PC-3 (cell line): ENCODE measurements at regions not wholly inside any gene's neighbourhood (a gene's known extent, or its start where the extent isn't known, plus 50 kb on each side); places are given as distances from the start of the nearest gene placed in this dataset.

Experiments
- ATAC-seq: fragments of 200-7000 bp; cut with Tn5 transposase; 2 replicates; pipeline ENCODE4 v1.9.1; 2020; ENCODE audit warnings: mild to moderate bottlenecking, moderate library complexity
- BruUV-seq: library from RNA; stranded (reverse); fragments of 400-500 nt; replicated peaks from 2 replicates; lab custom pipeline; 2021; lab: Mats Ljungman, UMichigan
- CTCF ChIA-PET: fragments of 300-600 bp; sonication (Branson Sonifier 250); formaldehyde crosslinking; loops from one replicate; lab custom pipeline; 2022; ENCODE audit warnings: antibody characterized with exemption; lab: Charles Lee
- POLR2A ChIA-PET: fragments of 300-600 bp; sonication (Branson Sonifier 250); formaldehyde crosslinking; loops from one replicate; lab custom pipeline; 2022; ENCODE audit warnings: antibody characterized with exemption; ENCODE audit not compliant: unreplicated experiment; lab: Charles Lee
- DNase-seq: peaks from one replicate; pipeline ENCODE4 v3.0.0-alpha.2; 2015
- H2AFZ ChIP-seq: fragments of 300-600 bp; sonication (generic); 2 replicates; pipeline ENCODE4 v1.6.0; 2016; ENCODE audit warnings: antibody characterized with exemption, low read length
- H3F3A ChIP-seq: fragments of 300-600 bp; sonication (generic); one replicate; pipeline ENCODE4 v1.6.0; 2017; ENCODE audit warnings: antibody characterized with exemption, low read length, control low read depth, mild to moderate bottlenecking; ENCODE audit not compliant: unreplicated experiment
- H3K27ac ChIP-seq: fragments of 300-600 bp; sonication (generic); 2 replicates; pipeline ENCODE4 v1.5.1; 2016; ENCODE audit warnings: mild to moderate bottlenecking, low read length
- H3K27me3 ChIP-seq: fragments of 300-600 bp; sonication (generic); 2 replicates; pipeline ENCODE4 v1.6.1; 2016; ENCODE audit warnings: low read length, mixed read lengths
- H3K36me3 ChIP-seq: fragments of 300-600 bp; sonication (generic); 2 replicates; pipeline ENCODE4 v1.6.1; 2016; ENCODE audit warnings: low read depth, mixed run types, low read length, mixed read lengths
- H3K4me1 ChIP-seq: fragments of 300-600 bp; sonication (generic); 2 replicates; pipeline ENCODE4 v1.5.1; 2016; ENCODE audit warnings: low read length; ENCODE audit not compliant: insufficient read depth
- H3K4me2 ChIP-seq: fragments of 300-600 bp; sonication (generic); 2 replicates; pipeline ENCODE4 v1.6.0; 2016; ENCODE audit warnings: low read length
- H3K4me3 ChIP-seq: fragments of 300-600 bp; sonication (generic); 2 replicates; pipeline ENCODE4 v1.5.1; 2016; ENCODE audit warnings: mild to moderate bottlenecking, low read length, mixed read lengths
- H3K79me2 ChIP-seq: fragments of 300-600 bp; sonication (generic); 2 replicates; pipeline ENCODE4 v1.6.1; 2017; ENCODE audit warnings: low read length, mixed read lengths
- H3K9ac ChIP-seq: fragments of 300-600 bp; sonication (generic); 2 replicates; pipeline ENCODE4 v1.6.0; 2016; ENCODE audit warnings: mild to moderate bottlenecking, low read length
- H3K9me2 ChIP-seq: fragments of 300-600 bp; sonication (generic); replicated peaks from 2 replicates; pipeline ENCODE4 v1.6.1; 2016; ENCODE audit warnings: mixed run types, low read length, mixed read lengths
- H3K9me3 ChIP-seq: fragments of 300-600 bp; sonication (generic); 2 replicates; pipeline ENCODE4 v1.6.1; 2016; ENCODE audit warnings: low read length, mixed read lengths
- H4K20me1 ChIP-seq: fragments of 300-600 bp; sonication (generic); 2 replicates; pipeline ENCODE4 v1.6.1; 2016; ENCODE audit warnings: low read length, mixed read lengths
- CTCF ChIP-seq: fragments of 300-600 bp; sonication (generic); conservative IDR thresholded peaks from 2 replicates; pipeline ENCODE4 v1.5.1; 2017; ENCODE audit warnings: antibody characterized with exemption, low read depth, mild to moderate bottlenecking, low read length
- EZH2 ChIP-seq: fragments of 300-600 bp; sonication (generic); IDR thresholded peaks from one replicate; pipeline ENCODE4 v1.6.1; 2017; ENCODE audit warnings: antibody characterized with exemption, mild to moderate bottlenecking, low read length; ENCODE audit not compliant: unreplicated experiment
- EZH2phosphoT487 ChIP-seq: fragments of 300-600 bp; sonication (generic); IDR thresholded peaks from 2 replicates; pipeline ENCODE4 v1.6.1; 2018; ENCODE audit warnings: mild to moderate bottlenecking, antibody characterized with exemption, low read length, borderline replicate concordance
- intact Hi-C: fragments of 100-400 bp; cut with micrococcal nuclease; formaldehyde crosslinking; loops from 2 replicates; pipeline ENCODE4 v1.9.0; 2023

- no peak overlapping the region for H3K4me2 ChIP-seq
- H3K79me2 ChIP-seq: no peaks in the 10 kb centered on the region
- 0 out of 2 replicates have a peak, but pooled peaks cover 3% of the 10 kb centered on the region for H3K9me3 ChIP-seq
- H4K20me1 ChIP-seq: no peaks in the 10 kb centered on the region
- no peak overlapping the region for H2AFZ ChIP-seq
- ChIA-PET POLR2A (no interaction called here), CTCF (no interaction called here)
- H3K4me3 ChIP-seq: no peak overlapping the region
- no peaks in the 10 kb centered on the region for H3K27me3 ChIP-seq
- H3K9me2 ChIP-seq: no peaks in the 10 kb centered on the region
- no peaks in the 10 kb centered on the region for H3K36me3 ChIP-seq
- ATAC-seq: no peak
- no peak for TF ChIP-seq CTCF
- no peak for TF ChIP-seq EZH2
- no peak for TF ChIP-seq EZH2phosphoT487
- no peaks in the 10 kb centered on the region for H3F3A ChIP-seq
- BruUV-seq: no TSS peak
- no peak overlapping the region for H3K27ac ChIP-seq
- H3K4me1 ChIP-seq: 0 out of 2 replicates have a peak, but pooled peaks cover 4% of the 10 kb centered on the region
- intact Hi-C loops: no loop called here
- no peak overlapping the region for H3K9ac ChIP-seq
- DNase-seq: no peak
These were observed 242.2 kb upstream of the FANCL start for GRCh38 chr2:58483307-58483706.

- DNase-seq: no peak
- Histone ChIP-seq H2AFZ (no peak overlapping the region), H4K20me1 (no peaks in the 10 kb centered on the region), H3K4me2 (no peak overlapping the region), H3F3A (no peaks in the 10 kb centered on the region), H3K9me3 (no peaks in the 10 kb centered on the region), H3K27me3 (no peaks in the 10 kb centered on the region), H3K4me3 (no peak overlapping the region), H3K79me2 (no peaks in the 10 kb centered on the region), H3K9ac (no peak overlapping the region), H3K4me1 (0 out of 2 replicates have a peak, but pooled peaks cover 4% of the 10 kb centered on the region), H3K27ac (no peak overlapping the region), H3K36me3 (no peaks in the 10 kb centered on the region), H3K9me2 (no peaks in the 10 kb centered on the region)
- intact Hi-C loops: no loop called here
- CTCF ChIA-PET: no interaction called here
- no peak for TF ChIP-seq EZH2phosphoT487
- TF ChIP-seq EZH2: no peak
- TF ChIP-seq CTCF: no peak
- POLR2A ChIA-PET: no interaction called here
- ATAC-seq: no peak
- no TSS peak for BruUV-seq
These were observed 240.5 kb upstream of the FANCL start for GRCh38 chr2:58481670-58482069.

- no peak for TF ChIP-seq EZH2phosphoT487
- no peak for TF ChIP-seq CTCF
- TF ChIP-seq EZH2: no peak
- BruUV-seq: no TSS peak
- Histone ChIP-seq H3K27ac (no peak overlapping the region), H3K4me1 (0 out of 2 replicates have a peak, but pooled peaks cover 4% of the 10 kb centered on the region), H3K9ac (no peak overlapping the region), H3K36me3 (no peaks in the 10 kb centered on the region), H4K20me1 (no peaks in the 10 kb centered on the region), H3K4me3 (no peak overlapping the region), H3K79me2 (no peaks in the 10 kb centered on the region), H3K9me3 (no peaks in the 10 kb centered on the region), H3K9me2 (no peaks in the 10 kb centered on the region), H3K27me3 (no peaks in the 10 kb centered on the region), H3F3A (no peaks in the 10 kb centered on the region), H2AFZ (no peak overlapping the region), H3K4me2 (no peak overlapping the region)
- POLR2A ChIA-PET: no interaction called here
- DNase-seq (no peak), ATAC-seq (no peak)
- intact Hi-C loops: no loop called here
- CTCF ChIA-PET: no interaction called here
These were observed 239.0 kb upstream of the FANCL start for GRCh38 chr2:58480141-58480540.
